Spleen (tissue), 7 donors: ENCODE measurements at regions not wholly inside any gene's neighbourhood (a gene's known extent, or its start where the extent isn't known, plus 50 kb on each side); places are given as distances from the start of the nearest gene placed in this dataset.

Experiments
- POLR2A ChIP-seq, 3 donors: fragments of 450-650 bp; IDR thresholded peaks; one replicate each; pipeline ENCODE4 v1.5.1; 2017; ENCODE audit warnings: antibody characterized with exemption in 3 of 3, mild to moderate bottlenecking in 1 of 3
- POLR2AphosphoS5 ChIP-seq, 3 donors: sonication (generic); formaldehyde crosslinking; IDR thresholded peaks; one replicate each; pipeline ENCODE4 v1.5.1; 2017; ENCODE audit warnings: antibody characterized with exemption in 3 of 3
- TF ChIP-seq, protein P1 (sequence below), 11 experiments: fragments of 200-600 bp in 7 of 11; fragments of 450-650 bp in 4 of 11; sonication (generic) in 4 of 11; IDR thresholded peaks in 8 of 11; conservative IDR thresholded peaks in 3 of 11; 1 replicate in 7 of 11; 2 replicates in 4 of 11; pipeline versions ENCODE4 v1.4.0 to v1.8.0; 2016 to 2021; ENCODE audit warnings: antibody characterized with exemption in 11 of 11, inconsistent platforms in 4 of 11, mild to moderate bottlenecking in 1 of 11
- donor health status: DM: no; HTN: no; CAD: no; lungs with moderate emphysema.
- donor health status: DM: no; HTN: no; CAD: no.
- donor health status: DM: no; HTN: no; CAD: no.

- TF ChIP-seq POLR2AphosphoS5 (IDR thresholded peaks at IDR 0.05), result no peak
- TF ChIP-seq POLR2A (IDR thresholded peaks at IDR 0.05), result no peak
- TF ChIP-seq, protein P1, sequence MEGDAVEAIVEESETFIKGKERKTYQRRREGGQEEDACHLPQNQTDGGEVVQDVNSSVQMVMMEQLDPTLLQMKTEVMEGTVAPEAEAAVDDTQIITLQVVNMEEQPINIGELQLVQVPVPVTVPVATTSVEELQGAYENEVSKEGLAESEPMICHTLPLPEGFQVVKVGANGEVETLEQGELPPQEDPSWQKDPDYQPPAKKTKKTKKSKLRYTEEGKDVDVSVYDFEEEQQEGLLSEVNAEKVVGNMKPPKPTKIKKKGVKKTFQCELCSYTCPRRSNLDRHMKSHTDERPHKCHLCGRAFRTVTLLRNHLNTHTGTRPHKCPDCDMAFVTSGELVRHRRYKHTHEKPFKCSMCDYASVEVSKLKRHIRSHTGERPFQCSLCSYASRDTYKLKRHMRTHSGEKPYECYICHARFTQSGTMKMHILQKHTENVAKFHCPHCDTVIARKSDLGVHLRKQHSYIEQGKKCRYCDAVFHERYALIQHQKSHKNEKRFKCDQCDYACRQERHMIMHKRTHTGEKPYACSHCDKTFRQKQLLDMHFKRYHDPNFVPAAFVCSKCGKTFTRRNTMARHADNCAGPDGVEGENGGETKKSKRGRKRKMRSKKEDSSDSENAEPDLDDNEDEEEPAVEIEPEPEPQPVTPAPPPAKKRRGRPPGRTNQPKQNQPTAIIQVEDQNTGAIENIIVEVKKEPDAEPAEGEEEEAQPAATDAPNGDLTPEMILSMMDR (IDR thresholded peaks at IDR 0.05 in 8 of 11, conservative IDR thresholded peaks at IDR 0.05 in 3 of 11), result no peak
Measured at GRCh38 chr10:131577786-131578471, 266.4 kb upstream of the TCERG1L start.
